ENCODE measurements at regions not wholly inside any gene's neighbourhood (a gene's known extent, or its start where the extent isn't known, plus 50 kb on each side); places are given as distances from the start of the nearest gene placed in this dataset.

DNA sequence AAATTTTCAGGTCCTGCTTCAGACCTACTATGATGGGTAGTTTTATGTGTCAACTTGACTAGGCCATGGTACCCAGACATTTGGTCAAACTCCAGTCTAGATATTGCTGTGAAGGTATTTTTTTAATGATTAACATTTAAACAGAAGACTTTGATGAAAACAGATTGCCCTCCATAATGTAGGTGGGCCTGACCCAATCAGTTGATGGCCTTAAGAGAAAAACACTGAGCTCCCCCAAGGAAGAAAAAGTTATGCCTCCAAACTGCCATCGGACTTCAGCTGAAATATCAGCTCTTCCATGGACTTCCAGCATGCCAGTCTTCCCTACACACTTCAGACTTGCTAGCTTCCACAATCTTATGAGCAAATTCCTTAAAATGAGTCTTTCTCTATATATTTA, 67.3 kb upstream of the TYRP1 start:
- TF ChIP-seq, protein P1, sequence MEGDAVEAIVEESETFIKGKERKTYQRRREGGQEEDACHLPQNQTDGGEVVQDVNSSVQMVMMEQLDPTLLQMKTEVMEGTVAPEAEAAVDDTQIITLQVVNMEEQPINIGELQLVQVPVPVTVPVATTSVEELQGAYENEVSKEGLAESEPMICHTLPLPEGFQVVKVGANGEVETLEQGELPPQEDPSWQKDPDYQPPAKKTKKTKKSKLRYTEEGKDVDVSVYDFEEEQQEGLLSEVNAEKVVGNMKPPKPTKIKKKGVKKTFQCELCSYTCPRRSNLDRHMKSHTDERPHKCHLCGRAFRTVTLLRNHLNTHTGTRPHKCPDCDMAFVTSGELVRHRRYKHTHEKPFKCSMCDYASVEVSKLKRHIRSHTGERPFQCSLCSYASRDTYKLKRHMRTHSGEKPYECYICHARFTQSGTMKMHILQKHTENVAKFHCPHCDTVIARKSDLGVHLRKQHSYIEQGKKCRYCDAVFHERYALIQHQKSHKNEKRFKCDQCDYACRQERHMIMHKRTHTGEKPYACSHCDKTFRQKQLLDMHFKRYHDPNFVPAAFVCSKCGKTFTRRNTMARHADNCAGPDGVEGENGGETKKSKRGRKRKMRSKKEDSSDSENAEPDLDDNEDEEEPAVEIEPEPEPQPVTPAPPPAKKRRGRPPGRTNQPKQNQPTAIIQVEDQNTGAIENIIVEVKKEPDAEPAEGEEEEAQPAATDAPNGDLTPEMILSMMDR (IDR thresholded peaks at IDR 0.05; ENCODE audit: low read length), result no peak
- no peak for TF ChIP-seq EZH2phosphoT487 (IDR thresholded peaks at IDR 0.05; ENCODE audit: low read length)

Data from MM.1S (cell line).